ENCODE measurements at regions not wholly inside any gene's neighbourhood (a gene's known extent, or its start where the extent isn't known, plus 50 kb on each side); places are given as distances from the start of the nearest gene placed in this dataset.

DNA sequence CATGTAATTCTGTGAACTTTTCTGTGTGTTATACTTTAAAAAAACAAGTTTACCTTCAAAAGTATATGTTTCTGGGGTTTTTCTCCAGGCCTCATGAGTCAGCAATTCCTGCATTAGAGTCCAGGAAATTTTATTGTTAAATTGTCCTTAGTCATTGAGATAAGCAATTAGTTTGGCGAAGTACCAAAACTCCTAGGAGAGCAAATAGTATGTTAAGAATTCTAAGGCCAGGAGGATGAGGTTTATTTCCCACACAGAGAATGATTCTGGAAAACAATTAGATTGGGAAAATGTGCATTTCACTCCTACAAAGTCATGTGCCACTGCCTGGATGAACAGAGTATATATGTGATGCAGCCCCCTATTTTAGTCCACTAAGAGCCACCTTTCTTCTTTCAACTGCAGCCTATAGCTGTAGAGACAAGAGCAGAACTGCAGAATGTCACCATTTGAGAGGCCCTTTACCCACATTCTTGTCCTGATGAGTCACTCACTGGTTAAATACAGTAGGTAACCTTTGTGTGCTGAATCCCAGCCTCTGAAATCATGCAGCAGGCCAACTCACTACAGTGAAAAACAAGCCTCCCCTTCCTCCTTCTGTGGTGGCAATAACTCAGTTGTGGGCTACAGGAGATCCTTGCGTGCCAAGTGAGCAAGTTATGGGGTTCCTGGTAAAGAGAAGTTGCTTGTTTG, 452.8 kb upstream of the THBS1 start:
- Histone ChIP-seq H3K9ac (replicated peaks in 1 of 4; ENCODE audit: extremely low read depth in 1 of 4, low read depth in 3 of 4, low read length in 3 of 4) (no peak overlapping the region), H3K36me3 (ENCODE audit: control insufficient read depth in 2 of 4, insufficient read depth in 4 of 4, low read length in 3 of 4) (no peaks in the 10 kb centered on the region), H4K91ac (replicated peaks; ENCODE audit: insufficient read length, low read length) (no peak overlapping the region), H2BK5ac (ENCODE audit: low read depth, low read length) (peak overlapping the region; percentile 45; the same call in 1 of the 2 replicates), H3K27ac (ENCODE audit: low read depth, low read length) (no peak overlapping the region), H3K4me3 (ENCODE audit: extremely low read depth in 1 of 4, insufficient read depth in 2 of 4, low read depth in 3 of 4, low read length in 4 of 4) (no peak overlapping the region), H3K79me2 (ENCODE audit: control insufficient read depth in 1 of 2, insufficient read depth in 2 of 2, low read length in 2 of 2) (no peaks in the 10 kb centered on the region), H3K79me1 (ENCODE audit: low read depth, low read length) (no peaks in the 10 kb centered on the region), H4K20me1 (replicated peaks in 1 of 2; ENCODE audit: control insufficient read depth in 1 of 2, insufficient read depth in 2 of 2, low read length in 2 of 2) (peaks cover 0 to 1% of the 10 kb centered on the region in 2 experiments), H2BK15ac (ENCODE audit: low read length) (no peak overlapping the region), H3K14ac (ENCODE audit: insufficient read length) (no peak overlapping the region), H2AK5ac (ENCODE audit: low read depth, low read length) (no peak overlapping the region), H3K4me1 (replicated peaks in 1 of 4; ENCODE audit: control insufficient read depth in 3 of 4, insufficient read depth in 4 of 4, low read length in 3 of 4) (peaks cover 0 to 6% (median 3%) of the 10 kb centered on the region in 4 experiments; a peak in 5 of 7 replicates), H3K23me2 (ENCODE audit: low read depth, low read length) (no peaks in the 10 kb centered on the region), H3K18ac (ENCODE audit: extremely low read depth, low read length) (no peak overlapping the region), H3K27me3 (replicated peaks in 1 of 4; ENCODE audit: control insufficient read depth in 3 of 4, extremely low read depth in 1 of 4, insufficient read depth in 3 of 4, low read length in 3 of 4) (no peaks in the 10 kb centered on the region), H3K56ac (replicated peaks; ENCODE audit: insufficient read length, low read depth, low read length) (no peak overlapping the region), H3K4ac (replicated peaks; ENCODE audit: insufficient read length, low read depth, low read length) (no peak overlapping the region), H2BK20ac (ENCODE audit: low read length) (no peak overlapping the region), H4K8ac (ENCODE audit: extremely low read depth, insufficient read depth, low read length) (no peak overlapping the region), H3K4me2 (ENCODE audit: insufficient read depth in 1 of 2, low read depth in 2 of 2, low read length in 2 of 2) (no peak overlapping the region), H2BK120ac (replicated peaks; ENCODE audit: low read depth, low read length) (no peak overlapping the region), H3K23ac (ENCODE audit: insufficient read length) (no peak overlapping the region), H3K9me3 (ENCODE audit: insufficient read depth in 2 of 2, low read depth in 1 of 2, low read length in 1 of 2) (no peaks in the 10 kb centered on the region), H2BK12ac (ENCODE audit: low read depth, low read length) (no peak overlapping the region; the same call in 1 of the 2 replicates), H2AFZ (ENCODE audit: low read length) (peak overlapping the region; percentile 88; the same call in 1 of the 2 replicates), H4K5ac (ENCODE audit: insufficient read length, low read depth, low read length) (no peak overlapping the region)
- DNase-seq (ENCODE audit: low read depth in 1 of 2, low spot score in 2 of 2) (no peak), FAIRE-seq (no peak)
- ChIA-PET CTCF (ENCODE audit: partially characterized antibody) (interaction anchor here (0.5 to 3.1 kb wide), 3 partner anchors 27 to 421 kb away, joined by 3 to 10 read pairs (median 6); no protein-coding TSS in a partner anchor), POLR2A (ENCODE audit: partially characterized antibody) (interaction anchor here (0.7 to 3.5 kb wide), 2 partner anchors 452 to 453 kb away, joined by 4 to 15 read pairs; partner anchors contain the start of gene THBS1)
- WGBS, 2 experiments (ENCODE audit: extremely low coverage in 1 of 2, insufficient coverage in 1 of 2, insufficient read length in 1 of 2, insufficient replicate concordance in 2 of 2, low coverage in 1 of 2, low lambda C conversion rate in 2 of 2, missing lambda C conversion rate in 1 of 2), result 88% methylated on average over 2 of the region's 2 CpGs; no CpG with 5 or more reads in 1 of the 2 experiments
- TF ChIP-seq SIRT6 (IDR thresholded peaks at IDR 0.05; ENCODE audit: low read length) (no peak), JUND (IDR thresholded peaks at IDR 0.05; ENCODE audit: low read length) (peak; percentile 92), MAFK (IDR thresholded peaks at IDR 0.05; ENCODE audit: low read depth, low read length) (peak; percentile 64), KDM5A (IDR thresholded peaks at IDR 0.05; ENCODE audit: low read length) (no peak), CREB1 (IDR thresholded peaks at IDR 0.05) (no peak), BACH1 (IDR thresholded peaks at IDR 0.05; ENCODE audit: low read length) (peak; percentile 38; the same call in 1 of the 2 replicates)
